ENCODE measurements at regions not wholly inside any gene's neighbourhood (a gene's known extent, or its start where the extent isn't known, plus 50 kb on each side); places are given as distances from the start of the nearest gene placed in this dataset.

- no peak overlapping the region for H3K4me3 ChIP-seq (ENCODE audit: low read depth, low read length)
- TF ChIP-seq CTCF (conservative IDR thresholded peaks at IDR 0.05; ENCODE audit: low read depth, low read length): no peak
- DNase-seq (ENCODE audit: low read depth): no peak
These were observed 862.6 kb downstream of the SORCS3 start for GRCh38 chr10:105503714-105504113.

GRCh38 chr10:105502058-105502457, 861.0 kb downstream of the SORCS3 start:
- no peak for TF ChIP-seq CTCF (conservative IDR thresholded peaks at IDR 0.05; ENCODE audit: low read depth, low read length)
- DNase-seq (ENCODE audit: low read depth): no peak

GRCh38 chr10:105494944-105495343, 853.9 kb downstream of the SORCS3 start:
- TF ChIP-seq CTCF (conservative IDR thresholded peaks at IDR 0.05; ENCODE audit: low read depth, low read length): no peak
- no peak for DNase-seq (ENCODE audit: low read depth)
- no peak overlapping the region for H3K4me3 ChIP-seq (ENCODE audit: low read depth, low read length)

More at GRCh38 chr10:105502058-105502457, 861.0 kb downstream of the SORCS3 start:
- H3K4me3 ChIP-seq (ENCODE audit: low read depth, low read length): no peak overlapping the region

GRCh38 chr10:105494303-105494702, 853.2 kb downstream of the SORCS3 start:
- TF ChIP-seq CTCF (conservative IDR thresholded peaks at IDR 0.05; ENCODE audit: low read depth, low read length): no peak
- no peak overlapping the region for H3K4me3 ChIP-seq (ENCODE audit: low read depth, low read length)
- no peak for DNase-seq (ENCODE audit: low read depth)

GRCh38 chr10:105473170-105473569, 832.1 kb downstream of the SORCS3 start:
- no peak overlapping the region for H3K4me3 ChIP-seq (ENCODE audit: low read depth, low read length)
- no peak for DNase-seq (ENCODE audit: low read depth)
- TF ChIP-seq CTCF (conservative IDR thresholded peaks at IDR 0.05; ENCODE audit: low read depth, low read length): no peak

GRCh38 chr10:105468759-105469158, 827.7 kb downstream of the SORCS3 start:
- TF ChIP-seq CTCF (conservative IDR thresholded peaks at IDR 0.05; ENCODE audit: low read depth, low read length): no peak
- no peak for DNase-seq (ENCODE audit: low read depth)
- no peak overlapping the region for H3K4me3 ChIP-seq (ENCODE audit: low read depth, low read length)

GRCh38 chr10:105466521-105466920, 825.4 kb downstream of the SORCS3 start:
- H3K4me3 ChIP-seq (ENCODE audit: low read depth, low read length): no peak overlapping the region
- DNase-seq (ENCODE audit: low read depth): no peak
- TF ChIP-seq CTCF (conservative IDR thresholded peaks at IDR 0.05; ENCODE audit: low read depth, low read length): no peak
